Stimulated activated CD8-positive, alpha-beta memory T cell treated with anti-CD3 and anti-CD28 coated beads, Interleukin-12 subunit alpha, Interleukin-12 subunit beta, amount 100 ng/mL, for 1 hour (primary cell): ENCODE measurements at regions not wholly inside any gene's neighbourhood (a gene's known extent, or its start where the extent isn't known, plus 50 kb on each side); places are given as distances from the start of the nearest gene placed in this dataset.
"Not testable (repeated sequence)": the region's sequence is repeated elsewhere in the genome, so short reads cannot be mapped to it uniquely, and the experiment has no call there.

Experiments
- DNase-seq: peaks from one replicate; pipeline ENCODE4 v3.0.0-alpha.2; 2020; ENCODE audit warnings: low read depth

- DNase-seq: no peak
These were observed 389.7 kb downstream of the RAP2B start for GRCh38 chr3:153551536-153552285.

GRCh38 chr3:153552887-153553604 lies 391.0 kb downstream of the RAP2B start:
- no peak for DNase-seq

DNA sequence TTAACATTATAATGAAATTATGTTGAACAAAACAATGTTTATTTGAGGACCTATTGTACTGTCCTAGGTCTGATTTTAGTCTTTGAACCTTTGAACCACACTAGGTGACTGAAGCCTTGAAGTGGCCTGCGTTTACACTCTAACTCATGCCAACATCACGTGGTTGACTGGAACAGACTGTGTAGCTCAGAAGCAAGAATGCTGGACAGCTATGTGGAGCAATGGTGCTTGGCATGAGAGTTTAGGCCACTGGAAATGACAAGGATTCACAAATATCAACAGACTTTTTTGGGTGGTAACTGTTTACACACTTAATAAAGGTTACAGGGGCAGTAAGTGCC lies 391.5 kb downstream of the RAP2B start:
- no peak for DNase-seq

GRCh38 chr3:153555919-153556318 lies 393.9 kb downstream of the RAP2B start:
- no peak for DNase-seq

- not testable (repeated sequence) for DNase-seq
These were observed 397.3 kb downstream of the RAP2B start for GRCh38 chr3:153559366-153559765.

GRCh38 chr3:153567011-153567410 lies 405.0 kb downstream of the RAP2B start:
- no peak for DNase-seq

- no peak for DNase-seq
These were observed 405.5 kb downstream of the RAP2B start for GRCh38 chr3:153567556-153567955.

- DNase-seq: not testable (repeated sequence)
These were observed 408.5 kb downstream of the RAP2B start for GRCh38 chr3:153570481-153570880.

GRCh38 chr3:153572165-153572564 lies 410.1 kb downstream of the RAP2B start:
- DNase-seq: no peak

- no peak for DNase-seq
These were observed 410.6 kb downstream of the RAP2B start for GRCh38 chr3:153572654-153573053.

- DNase-seq: no peak
These were observed 411.5 kb downstream of the RAP2B start for GRCh38 chr3:153573481-153573880.

- no peak for DNase-seq
These were observed 412.4 kb downstream of the RAP2B start for GRCh38 chr3:153574445-153574844.

GRCh38 chr3:153577059-153577736 lies 415.2 kb downstream of the RAP2B start:
- no peak for DNase-seq

- no peak for DNase-seq
These were observed 416.0 kb downstream of the RAP2B start for GRCh38 chr3:153578046-153578445.

DNA sequence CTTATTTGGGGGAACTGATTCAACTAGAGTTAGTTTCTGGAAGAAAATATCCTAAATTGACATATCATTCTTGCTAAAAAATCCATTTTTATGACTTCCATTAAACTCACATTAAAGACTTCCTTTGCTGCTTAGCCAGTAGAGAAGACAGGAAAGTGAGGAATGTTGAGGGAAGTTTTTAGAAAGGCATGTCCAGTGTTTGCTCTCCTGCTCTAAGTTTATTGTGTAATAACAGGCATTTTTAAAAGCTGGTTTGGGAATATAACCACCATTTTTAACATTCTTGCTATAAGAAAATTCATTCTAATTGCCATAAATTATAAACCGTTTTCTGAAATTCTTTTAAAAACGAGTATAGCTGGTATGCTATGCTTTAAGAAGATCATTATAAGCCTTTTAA lies 428.0 kb downstream of the RAP2B start:
- DNase-seq: no peak

GRCh38 chr3:153591561-153592245 lies 429.7 kb downstream of the RAP2B start:
- DNase-seq: no peak

GRCh38 chr3:153595186-153595815 lies 433.3 kb downstream of the RAP2B start:
- no peak for DNase-seq

GRCh38 chr3:153596401-153596800 lies 434.4 kb downstream of the RAP2B start:
- DNase-seq: no peak

DNA sequence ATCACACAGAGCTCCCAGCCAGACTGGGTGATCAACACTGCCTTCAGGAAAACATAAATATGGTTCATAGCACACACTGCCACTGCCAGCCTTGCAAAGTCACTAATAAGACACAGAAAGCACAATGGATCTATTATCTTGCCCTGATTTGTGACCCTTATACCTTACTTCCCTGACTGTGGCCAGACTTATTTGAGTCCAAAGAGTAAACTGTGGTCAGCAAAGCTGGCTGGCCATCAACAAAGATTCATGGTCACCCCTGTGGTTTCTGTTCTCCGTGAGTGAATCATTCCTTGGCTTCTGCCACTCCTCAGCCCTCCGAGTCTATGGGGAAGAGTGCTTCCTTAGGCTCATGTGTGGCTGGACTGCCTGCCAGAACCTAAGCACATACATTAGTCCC lies 437.7 kb downstream of the RAP2B start:
- no peak for DNase-seq

DNA sequence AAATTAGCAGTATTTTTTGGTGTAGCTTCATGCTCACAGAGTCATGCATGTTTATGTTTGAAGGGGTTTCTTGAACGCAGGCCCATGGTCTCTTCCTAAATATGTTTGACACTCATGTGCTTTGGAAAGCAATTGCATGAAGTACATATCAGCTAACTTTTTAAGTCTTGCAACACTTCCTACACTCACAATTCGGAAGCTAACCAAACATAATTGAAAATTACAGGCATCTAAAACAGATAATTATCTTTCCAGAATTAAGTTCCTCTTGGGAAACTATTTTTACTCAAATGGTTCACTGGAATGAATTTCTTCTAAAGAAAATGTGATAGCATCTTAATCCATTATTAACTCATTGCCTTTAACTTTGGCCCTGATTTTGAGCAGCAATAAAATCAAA lies 438.9 kb downstream of the RAP2B start:
- DNase-seq: no peak

- no peak for DNase-seq
These were observed 439.4 kb downstream of the RAP2B start for GRCh38 chr3:153601374-153601853.

DNA sequence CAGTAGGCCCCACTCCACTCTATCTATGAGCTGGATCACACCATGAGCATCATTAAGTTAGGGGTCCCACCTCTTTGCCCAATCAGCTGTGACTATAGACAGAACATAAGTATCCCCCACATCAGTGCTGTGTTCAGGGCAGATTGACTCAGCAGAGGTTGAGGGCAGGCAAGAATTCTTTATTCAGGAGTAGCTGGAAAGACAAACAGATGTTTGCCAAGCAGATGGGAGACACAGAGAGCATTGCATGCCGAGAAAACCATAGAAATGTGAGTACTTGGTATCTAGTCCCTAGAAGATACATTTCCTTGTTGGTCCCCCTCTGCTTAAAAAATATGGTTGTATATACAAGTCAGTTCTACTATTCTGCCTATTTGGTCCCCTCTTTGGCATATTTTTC lies 440.8 kb downstream of the RAP2B start:
- no peak for DNase-seq
